ENCODE measurements at regions not wholly inside any gene's neighbourhood (a gene's known extent, or its start where the extent isn't known, plus 50 kb on each side); places are given as distances from the start of the nearest gene placed in this dataset.

- no peak overlapping the region for H3K27ac ChIP-seq
- DNase-seq (ENCODE audit: low read depth, low spot score) = no peak
Observed at GRCh38 chr1:14524826-14525636, 73.5 kb upstream of the KAZN start.

GRCh38 chr1:14529475-14529874 lies 69.0 kb upstream of the KAZN start:
- no peak for DNase-seq (ENCODE audit: low read depth, low spot score)

GRCh38 chr1:14531519-14531918 lies 67.0 kb upstream of the KAZN start:
- no peak for DNase-seq (ENCODE audit: low read depth, low spot score)
- H3K27ac ChIP-seq = no peak overlapping the region

More at GRCh38 chr1:14529475-14529874, 69.0 kb upstream of the KAZN start:
- no peak overlapping the region for H3K27ac ChIP-seq

GRCh38 chr1:14535619-14536355 lies 62.7 kb upstream of the KAZN start:
- DNase-seq (ENCODE audit: low read depth, low spot score) = no peak
- H3K27ac ChIP-seq = no peak overlapping the region

GRCh38 chr1:14538335-14538734 lies 60.1 kb upstream of the KAZN start:
- no peak overlapping the region for H3K27ac ChIP-seq
- DNase-seq (ENCODE audit: low read depth, low spot score) = no peak

GRCh38 chr1:14539309-14539708 lies 59.2 kb upstream of the KAZN start:
- no peak for DNase-seq (ENCODE audit: low read depth, low spot score)
- no peak overlapping the region for H3K27ac ChIP-seq

- no peak for DNase-seq (ENCODE audit: low read depth, low spot score)
- no peak overlapping the region for H3K27ac ChIP-seq
Observed at GRCh38 chr1:14539953-14540563, 58.4 kb upstream of the KAZN start.

GRCh38 chr1:14541348-14541747 lies 57.1 kb upstream of the KAZN start:
- no peak overlapping the region for H3K27ac ChIP-seq
- DNase-seq (ENCODE audit: low read depth, low spot score) = no peak

GRCh38 chr1:14543191-14543840 lies 55.2 kb upstream of the KAZN start:
- H3K27ac ChIP-seq = peak overlapping the region; percentile 49
- DNase-seq (ENCODE audit: low read depth, low spot score) = no peak

GRCh38 chr1:14544319-14544718 lies 54.2 kb upstream of the KAZN start:
- H3K27ac ChIP-seq = no peak overlapping the region
- no peak for DNase-seq (ENCODE audit: low read depth, low spot score)

- DNase-seq (ENCODE audit: low read depth, low spot score) = no peak
- no peak overlapping the region for H3K27ac ChIP-seq
Observed at GRCh38 chr1:14545422-14546025, 53.0 kb upstream of the KAZN start.

- no peak for DNase-seq (ENCODE audit: low read depth, low spot score)
- H3K27ac ChIP-seq = no peak overlapping the region
Observed at GRCh38 chr1:14546416-14546815, 52.1 kb upstream of the KAZN start.
